Activated CD8-positive, alpha-beta T cell treated with anti-CD3 and anti-CD28 coated beads for 36 hours (primary cell): ENCODE measurements at regions not wholly inside any gene's neighbourhood (a gene's known extent, or its start where the extent isn't known, plus 50 kb on each side); places are given as distances from the start of the nearest gene placed in this dataset.
"Not testable (repeated sequence)": the region's sequence is repeated elsewhere in the genome, so short reads cannot be mapped to it uniquely, and the experiment has no call there.

ENCODE experiments used
- ATAC-seq: fragments of 200-7000 bp; cut with Tn5 transposase; one replicate; pipeline ENCODE4 v1.10.0; 2021; ENCODE audit warnings: mild to moderate bottlenecking, moderate library complexity
- CTCF ChIA-PET: fragments of 350-600 bp; sonication (Branson Sonifier 250); formaldehyde crosslinking; loops from one replicate; lab custom pipeline; 2021; ENCODE audit warnings: antibody characterized with exemption; lab: Charles Lee
- POLR2A ChIA-PET: fragments of 350-600 bp; sonication (Branson Sonifier 250); formaldehyde crosslinking; loops from one replicate; lab custom pipeline; 2021; ENCODE audit warnings: antibody characterized with exemption; lab: Charles Lee
- DNase-seq: peaks from one replicate; pipeline ENCODE4 v3.0.0-alpha.2; 2020
- H3K27ac Mint-ChIP-seq: one replicate; pipeline ENCODE4 v1.8.0; 2021; ENCODE audit warnings: mild to moderate bottlenecking, mixed read lengths
- H3K27me3 Mint-ChIP-seq: one replicate; pipeline ENCODE4 v1.8.0; 2021; ENCODE audit warnings: mixed read lengths
- H3K36me3 Mint-ChIP-seq: one replicate; pipeline ENCODE4 v1.8.0; 2021; ENCODE audit warnings: low read depth, mixed read lengths
- H3K4me1 Mint-ChIP-seq: one replicate; pipeline ENCODE4 v1.8.0; 2021; ENCODE audit warnings: low read depth, mixed read lengths
- H3K4me3 Mint-ChIP-seq: one replicate; pipeline ENCODE4 v1.8.0; 2021; ENCODE audit warnings: mild to moderate bottlenecking, moderate library complexity, mixed read lengths
- H3K9me3 Mint-ChIP-seq: one replicate; pipeline ENCODE4 v1.8.0; 2021; ENCODE audit warnings: mixed read lengths
- CTCF ChIP-seq: fragments of 200-600 bp; IDR thresholded peaks from one replicate; pipeline ENCODE4 v1.8.0; 2022; ENCODE audit warnings: antibody characterized with exemption, mild to moderate bottlenecking
- intact Hi-C: fragments of 100-400 bp; cut with micrococcal nuclease; formaldehyde crosslinking; loops from one replicate; pipeline ENCODE4 v1.10.0; 2022

- CTCF ChIA-PET = no interaction called here
- Mint-ChIP-seq H3K27ac (no peak overlapping the region), H3K36me3 (no peaks in the 10 kb centered on the region), H3K4me3 (no peak overlapping the region), H3K27me3 (no peaks in the 10 kb centered on the region), H3K9me3 (peaks cover 1% of the 10 kb centered on the region), H3K4me1 (no peaks in the 10 kb centered on the region)
- intact Hi-C loops = no loop called here
- ATAC-seq (no peak), DNase-seq (no peak)
- no peak for TF ChIP-seq CTCF
- POLR2A ChIA-PET = no interaction called here
These were observed 192.6 kb downstream of the COX18 start for GRCh38 chr4:72876946-72877345.

GRCh38 chr4:72875545-72875944 lies 194.0 kb downstream of the COX18 start:
- H3K36me3 Mint-ChIP-seq = no peaks in the 10 kb centered on the region
- no peak for ATAC-seq
- DNase-seq = no peak
- no peak for TF ChIP-seq CTCF
- no peak overlapping the region for H3K4me3 Mint-ChIP-seq
- intact Hi-C loops = no loop called here
- H3K9me3 Mint-ChIP-seq = peaks cover 1% of the 10 kb centered on the region
- CTCF ChIA-PET = no interaction called here
- no peaks in the 10 kb centered on the region for H3K27me3 Mint-ChIP-seq
- POLR2A ChIA-PET = no interaction called here
- H3K27ac Mint-ChIP-seq = no peak overlapping the region
- no peaks in the 10 kb centered on the region for H3K4me1 Mint-ChIP-seq

GRCh38 chr4:72875138-72875537 lies 194.4 kb downstream of the COX18 start:
- DNase-seq (no peak), ATAC-seq (no peak)
- H3K27ac Mint-ChIP-seq = no peak overlapping the region
- H3K27me3 Mint-ChIP-seq = no peaks in the 10 kb centered on the region
- no peaks in the 10 kb centered on the region for H3K36me3 Mint-ChIP-seq
- H3K4me3 Mint-ChIP-seq = no peak overlapping the region
- ChIA-PET POLR2A (no interaction called here), CTCF (no interaction called here)
- no peak for TF ChIP-seq CTCF
- intact Hi-C loops = no loop called here
- no peaks in the 10 kb centered on the region for H3K4me1 Mint-ChIP-seq
- peaks cover 1% of the 10 kb centered on the region for H3K9me3 Mint-ChIP-seq

DNA sequence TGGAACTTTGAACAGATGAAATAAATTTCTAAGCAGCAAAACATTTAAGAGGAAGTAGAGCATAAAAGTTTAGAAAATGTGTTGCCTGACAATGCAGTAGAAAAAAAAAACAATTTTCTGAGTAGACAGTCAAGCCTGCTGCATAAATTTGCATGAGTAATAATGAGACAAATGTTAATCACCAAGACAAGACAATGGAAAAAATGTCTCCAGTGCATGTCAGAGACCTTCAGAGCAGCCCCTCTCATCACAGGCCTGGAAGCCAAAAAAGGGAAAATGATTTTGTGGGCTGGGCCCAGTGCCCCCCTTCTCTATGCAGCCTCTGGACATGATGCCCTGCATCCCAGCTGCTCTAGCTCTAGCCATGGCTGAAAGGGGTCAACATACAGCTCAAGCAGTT lies 204.6 kb downstream of the COX18 start:
- CTCF ChIA-PET = no interaction called here
- no peak for TF ChIP-seq CTCF
- no peaks in the 10 kb centered on the region for H3K27me3 Mint-ChIP-seq
- POLR2A ChIA-PET = no interaction called here
- no peak overlapping the region for H3K4me3 Mint-ChIP-seq
- no peaks in the 10 kb centered on the region for H3K36me3 Mint-ChIP-seq
- H3K27ac Mint-ChIP-seq = no peak overlapping the region
- DNase-seq = no peak
- no peak for ATAC-seq
- H3K4me1 Mint-ChIP-seq = peaks cover 3% of the 10 kb centered on the region
- peaks cover 2% of the 10 kb centered on the region for H3K9me3 Mint-ChIP-seq
- intact Hi-C loops = no loop called here

GRCh38 chr4:72864277-72864676 lies 205.2 kb downstream of the COX18 start:
- H3K27me3 Mint-ChIP-seq, H3K4me3 Mint-ChIP-seq, H3K9me3 Mint-ChIP-seq, intact Hi-C loops, CTCF ChIA-PET, H3K36me3 Mint-ChIP-seq, DNase-seq, H3K27ac Mint-ChIP-seq, POLR2A ChIA-PET, H3K4me1 Mint-ChIP-seq: not testable (repeated sequence)
- peak; percentile 27 for ATAC-seq

DNA sequence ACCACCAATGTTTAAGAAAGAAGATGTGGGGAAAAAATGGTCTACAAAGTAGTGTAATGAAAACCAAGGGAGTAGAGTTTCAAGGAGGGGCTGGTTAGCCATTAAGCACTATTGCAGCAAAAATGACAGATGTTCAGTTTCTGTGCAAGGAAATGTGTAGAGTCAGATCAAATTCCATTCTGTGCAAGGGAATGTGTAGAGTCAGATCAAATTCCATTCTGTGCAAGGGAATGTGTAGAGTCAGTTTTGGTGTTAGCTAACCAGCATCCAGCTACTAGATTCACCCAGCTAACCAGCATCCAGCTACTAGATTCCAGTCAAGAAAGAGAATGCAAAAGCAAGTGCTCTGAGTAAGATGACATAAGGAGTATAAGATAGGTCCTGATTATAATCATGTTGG lies 208.8 kb downstream of the COX18 start:
- no peaks in the 10 kb centered on the region for H3K9me3 Mint-ChIP-seq
- H3K27me3 Mint-ChIP-seq = peaks cover 3% of the 10 kb centered on the region
- POLR2A ChIA-PET = no interaction called here
- H3K27ac Mint-ChIP-seq = no peak overlapping the region
- CTCF ChIA-PET = no interaction called here
- H3K4me1 Mint-ChIP-seq = peaks cover 3% of the 10 kb centered on the region
- DNase-seq (no peak), ATAC-seq (no peak)
- no peak for TF ChIP-seq CTCF
- intact Hi-C loops = no loop called here
- no peak overlapping the region for H3K4me3 Mint-ChIP-seq
- H3K36me3 Mint-ChIP-seq = no peaks in the 10 kb centered on the region
